ENCODE measurements at regions not wholly inside any gene's neighbourhood (a gene's known extent, or its start where the extent isn't known, plus 50 kb on each side); places are given as distances from the start of the nearest gene placed in this dataset.

DNA sequence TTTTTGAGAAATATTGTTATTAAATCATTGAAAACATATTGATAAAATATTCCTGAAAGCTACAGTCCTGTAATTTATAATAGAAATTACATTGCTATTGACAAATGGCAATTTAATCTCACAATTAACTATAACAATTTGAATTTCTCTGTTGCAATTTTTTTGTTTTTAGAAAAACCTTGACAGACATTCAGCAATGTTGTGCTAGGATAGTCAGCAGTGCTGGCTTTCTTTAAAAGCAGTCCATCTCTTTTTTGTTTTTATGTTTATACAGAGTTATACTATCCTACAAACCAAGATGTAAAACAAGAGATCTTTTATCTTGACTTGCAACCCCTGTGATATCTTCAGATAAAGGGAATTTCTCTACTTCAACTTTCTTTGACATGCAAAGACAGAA lies 93.1 kb downstream of the TUSC7 start:
- TF ChIP-seq, protein P1, sequence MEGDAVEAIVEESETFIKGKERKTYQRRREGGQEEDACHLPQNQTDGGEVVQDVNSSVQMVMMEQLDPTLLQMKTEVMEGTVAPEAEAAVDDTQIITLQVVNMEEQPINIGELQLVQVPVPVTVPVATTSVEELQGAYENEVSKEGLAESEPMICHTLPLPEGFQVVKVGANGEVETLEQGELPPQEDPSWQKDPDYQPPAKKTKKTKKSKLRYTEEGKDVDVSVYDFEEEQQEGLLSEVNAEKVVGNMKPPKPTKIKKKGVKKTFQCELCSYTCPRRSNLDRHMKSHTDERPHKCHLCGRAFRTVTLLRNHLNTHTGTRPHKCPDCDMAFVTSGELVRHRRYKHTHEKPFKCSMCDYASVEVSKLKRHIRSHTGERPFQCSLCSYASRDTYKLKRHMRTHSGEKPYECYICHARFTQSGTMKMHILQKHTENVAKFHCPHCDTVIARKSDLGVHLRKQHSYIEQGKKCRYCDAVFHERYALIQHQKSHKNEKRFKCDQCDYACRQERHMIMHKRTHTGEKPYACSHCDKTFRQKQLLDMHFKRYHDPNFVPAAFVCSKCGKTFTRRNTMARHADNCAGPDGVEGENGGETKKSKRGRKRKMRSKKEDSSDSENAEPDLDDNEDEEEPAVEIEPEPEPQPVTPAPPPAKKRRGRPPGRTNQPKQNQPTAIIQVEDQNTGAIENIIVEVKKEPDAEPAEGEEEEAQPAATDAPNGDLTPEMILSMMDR (IDR thresholded peaks at IDR 0.05; ENCODE audit: borderline replicate concordance, extremely low read depth, low read length, poor library complexity, severe bottlenecking), result no peak
- TF ChIP-seq EZH2 (IDR thresholded peaks at IDR 0.05; ENCODE audit: borderline replicate concordance, low read depth, low read length, severe bottlenecking), result no peak
